Calu3 (cell line): ENCODE measurements at regions not wholly inside any gene's neighbourhood (a gene's known extent, or its start where the extent isn't known, plus 50 kb on each side); places are given as distances from the start of the nearest gene placed in this dataset.
A peak's percentile ranks its signal among the peaks of the same experiment; 100 is the strongest.

Source experiments
- BruUV-seq: library from RNA; stranded (reverse); fragments of 400-500 nt; replicated peaks from 2 replicates; lab custom pipeline; 2021; lab: Mats Ljungman, UMichigan
- CTCF ChIA-PET: fragments of 300-600 bp; sonication (Branson Sonifier 250); formaldehyde crosslinking; loops from one replicate; lab custom pipeline; 2022; ENCODE audit warnings: antibody characterized with exemption; lab: Charles Lee
- DNase-seq: peaks from one replicate; pipeline ENCODE4 v3.0.0; 2022
- H3K27ac Mint-ChIP-seq: one replicate; pipeline ENCODE4 v1.8.0; 2022; ENCODE audit warnings: mixed read lengths; ENCODE audit not compliant: unreplicated experiment
- H3K27me3 Mint-ChIP-seq: one replicate; pipeline ENCODE4 v1.8.0; 2022; ENCODE audit warnings: mixed read lengths; ENCODE audit not compliant: unreplicated experiment
- H3K36me3 Mint-ChIP-seq: one replicate; pipeline ENCODE4 v1.8.0; 2022; ENCODE audit warnings: mild to moderate bottlenecking, moderate library complexity, mixed read lengths; ENCODE audit not compliant: insufficient read depth, unreplicated experiment
- H3K4me1 Mint-ChIP-seq: one replicate; pipeline ENCODE4 v1.8.0; 2022; ENCODE audit warnings: mild to moderate bottlenecking, low read depth, mixed read lengths; ENCODE audit not compliant: unreplicated experiment
- H3K4me3 Mint-ChIP-seq: one replicate; pipeline ENCODE4 v1.8.0; 2022; ENCODE audit warnings: mild to moderate bottlenecking, low read depth, moderate library complexity, mixed read lengths; ENCODE audit not compliant: unreplicated experiment
- H3K9me3 Mint-ChIP-seq: one replicate; pipeline ENCODE4 v1.8.0; 2022; ENCODE audit warnings: low read depth, mixed read lengths; ENCODE audit not compliant: unreplicated experiment
- intact Hi-C: fragments of 100-400 bp; cut with micrococcal nuclease; formaldehyde crosslinking; loops from one replicate; pipeline ENCODE4 v1.10.0; 2022; ENCODE audit not compliant: unreplicated experiment
- TF ChIP-seq, protein P1 (sequence below): fragments of 200-600 bp; IDR thresholded peaks from one replicate; pipeline ENCODE4 v1.8.0; 2022; ENCODE audit warnings: antibody characterized with exemption; ENCODE audit not compliant: unreplicated experiment

DNA sequence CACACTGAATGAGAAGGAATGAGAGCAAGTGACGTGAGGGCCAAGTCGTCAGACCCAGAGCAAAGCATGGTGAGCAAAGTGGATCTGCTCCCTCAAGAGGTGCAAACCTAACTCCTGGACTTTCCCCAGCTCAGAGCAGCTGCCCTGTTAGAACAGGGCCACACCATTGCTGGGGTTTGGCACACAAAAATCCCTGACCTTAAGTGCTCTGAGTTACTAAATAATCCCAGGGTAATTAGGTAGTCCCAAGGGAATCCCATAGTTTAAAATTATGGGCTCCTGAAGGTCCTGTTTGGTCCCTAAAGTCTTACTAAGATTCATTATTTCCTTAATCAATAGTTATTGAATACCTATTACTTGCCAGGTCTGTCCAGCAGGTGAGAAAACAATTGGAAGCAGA, 165.1 kb upstream of the TNFAIP3 start:
- Mint-ChIP-seq H3K27me3 (no peaks in the 10 kb centered on the region), H3K27ac (no peak overlapping the region), H3K36me3 (no peaks in the 10 kb centered on the region), H3K4me1 (peaks cover 12% of the 10 kb centered on the region), H3K4me3 (no peak overlapping the region), H3K9me3 (no peaks in the 10 kb centered on the region)
- CTCF ChIA-PET, result no interaction called here
- DNase-seq, result no peak
- intact Hi-C loops, result loop anchor here (10.0 kb wide), 2 partner anchors 273 to 303 kb away; no protein-coding TSS in a partner anchor
- TF ChIP-seq, protein P1, sequence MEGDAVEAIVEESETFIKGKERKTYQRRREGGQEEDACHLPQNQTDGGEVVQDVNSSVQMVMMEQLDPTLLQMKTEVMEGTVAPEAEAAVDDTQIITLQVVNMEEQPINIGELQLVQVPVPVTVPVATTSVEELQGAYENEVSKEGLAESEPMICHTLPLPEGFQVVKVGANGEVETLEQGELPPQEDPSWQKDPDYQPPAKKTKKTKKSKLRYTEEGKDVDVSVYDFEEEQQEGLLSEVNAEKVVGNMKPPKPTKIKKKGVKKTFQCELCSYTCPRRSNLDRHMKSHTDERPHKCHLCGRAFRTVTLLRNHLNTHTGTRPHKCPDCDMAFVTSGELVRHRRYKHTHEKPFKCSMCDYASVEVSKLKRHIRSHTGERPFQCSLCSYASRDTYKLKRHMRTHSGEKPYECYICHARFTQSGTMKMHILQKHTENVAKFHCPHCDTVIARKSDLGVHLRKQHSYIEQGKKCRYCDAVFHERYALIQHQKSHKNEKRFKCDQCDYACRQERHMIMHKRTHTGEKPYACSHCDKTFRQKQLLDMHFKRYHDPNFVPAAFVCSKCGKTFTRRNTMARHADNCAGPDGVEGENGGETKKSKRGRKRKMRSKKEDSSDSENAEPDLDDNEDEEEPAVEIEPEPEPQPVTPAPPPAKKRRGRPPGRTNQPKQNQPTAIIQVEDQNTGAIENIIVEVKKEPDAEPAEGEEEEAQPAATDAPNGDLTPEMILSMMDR, result no peak
- no TSS peak for BruUV-seq

DNA sequence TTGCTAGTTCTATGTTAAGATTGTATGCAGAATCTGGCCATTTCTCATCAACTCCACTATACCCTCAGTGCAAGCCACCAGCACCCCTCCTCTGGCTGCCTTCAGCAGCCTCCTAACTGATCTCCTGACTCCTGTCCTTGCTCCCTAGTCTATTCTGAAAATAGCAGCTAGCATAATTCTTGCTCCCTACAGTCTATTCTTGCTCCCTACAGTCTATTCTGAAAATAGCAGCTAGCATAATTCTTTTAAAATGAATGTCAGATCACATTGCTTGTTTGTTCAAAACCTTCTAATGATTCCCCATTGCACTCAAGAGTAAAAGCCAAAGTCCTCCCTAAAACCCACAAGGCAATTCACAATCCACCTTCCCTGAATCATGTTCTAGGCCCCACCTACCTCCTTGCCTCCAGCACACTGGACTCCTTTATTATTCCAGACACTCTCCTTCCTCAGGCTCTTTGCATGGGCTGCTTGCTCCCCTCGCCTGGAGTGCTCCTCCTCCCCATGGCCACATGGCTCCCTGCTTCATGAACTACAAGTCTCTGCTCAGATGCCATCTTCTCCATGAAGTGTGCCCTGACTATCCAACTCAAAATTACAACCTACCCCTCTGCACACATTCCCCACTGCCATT, 164.2 kb upstream of the TNFAIP3 start:
- no peak for DNase-seq
- no peaks in the 10 kb centered on the region for H3K9me3 Mint-ChIP-seq
- TF ChIP-seq, protein P1, result no peak
- no peak overlapping the region for H3K27ac Mint-ChIP-seq
- BruUV-seq, result no TSS peak
- no peak overlapping the region for H3K4me3 Mint-ChIP-seq
- no peaks in the 10 kb centered on the region for H3K27me3 Mint-ChIP-seq
- no peaks in the 10 kb centered on the region for H3K36me3 Mint-ChIP-seq
- H3K4me1 Mint-ChIP-seq, result peaks cover 15% of the 10 kb centered on the region
- CTCF ChIA-PET, result no interaction called here
- intact Hi-C loops, result loop anchor here (10.0 kb wide), 2 partner anchors 272 to 302 kb away; no protein-coding TSS in a partner anchor

DNA sequence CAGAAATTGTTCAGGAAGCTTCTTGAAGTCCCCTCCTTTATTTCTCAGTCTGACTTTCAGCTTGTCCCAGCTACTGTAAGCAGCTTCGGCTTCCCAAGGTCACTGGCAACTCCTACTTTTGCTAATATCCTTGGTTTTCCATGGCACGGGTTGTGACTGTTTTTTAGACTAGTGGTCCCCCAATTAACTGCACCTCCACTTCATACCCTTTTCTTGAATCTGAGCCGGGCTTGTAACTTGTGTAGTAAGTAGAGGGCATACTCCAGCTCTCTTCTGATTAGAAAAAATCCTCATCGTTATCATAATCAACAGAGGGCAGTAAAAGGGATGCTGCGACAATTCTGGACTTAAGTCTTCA, 162.3 kb upstream of the TNFAIP3 start:
- Mint-ChIP-seq H3K4me3 (no peak overlapping the region), H3K9me3 (no peaks in the 10 kb centered on the region), H3K27me3 (no peaks in the 10 kb centered on the region), H3K4me1 (peaks cover 21% of the 10 kb centered on the region), H3K36me3 (no peaks in the 10 kb centered on the region), H3K27ac (no peak overlapping the region)
- TF ChIP-seq, protein P1, result no peak
- intact Hi-C loops, result loop anchor here (1.0 to 10.0 kb wide), 6 partner anchors 98 to 403 kb away; partner anchors contain the start of genes PERP and TNFAIP3
- no TSS peak for BruUV-seq
- no peak for DNase-seq
- CTCF ChIA-PET, result interaction anchor here (0.8 kb wide), 1 partner anchor 300 kb away, joined by 4 read pairs; no protein-coding TSS in a partner anchor

DNA sequence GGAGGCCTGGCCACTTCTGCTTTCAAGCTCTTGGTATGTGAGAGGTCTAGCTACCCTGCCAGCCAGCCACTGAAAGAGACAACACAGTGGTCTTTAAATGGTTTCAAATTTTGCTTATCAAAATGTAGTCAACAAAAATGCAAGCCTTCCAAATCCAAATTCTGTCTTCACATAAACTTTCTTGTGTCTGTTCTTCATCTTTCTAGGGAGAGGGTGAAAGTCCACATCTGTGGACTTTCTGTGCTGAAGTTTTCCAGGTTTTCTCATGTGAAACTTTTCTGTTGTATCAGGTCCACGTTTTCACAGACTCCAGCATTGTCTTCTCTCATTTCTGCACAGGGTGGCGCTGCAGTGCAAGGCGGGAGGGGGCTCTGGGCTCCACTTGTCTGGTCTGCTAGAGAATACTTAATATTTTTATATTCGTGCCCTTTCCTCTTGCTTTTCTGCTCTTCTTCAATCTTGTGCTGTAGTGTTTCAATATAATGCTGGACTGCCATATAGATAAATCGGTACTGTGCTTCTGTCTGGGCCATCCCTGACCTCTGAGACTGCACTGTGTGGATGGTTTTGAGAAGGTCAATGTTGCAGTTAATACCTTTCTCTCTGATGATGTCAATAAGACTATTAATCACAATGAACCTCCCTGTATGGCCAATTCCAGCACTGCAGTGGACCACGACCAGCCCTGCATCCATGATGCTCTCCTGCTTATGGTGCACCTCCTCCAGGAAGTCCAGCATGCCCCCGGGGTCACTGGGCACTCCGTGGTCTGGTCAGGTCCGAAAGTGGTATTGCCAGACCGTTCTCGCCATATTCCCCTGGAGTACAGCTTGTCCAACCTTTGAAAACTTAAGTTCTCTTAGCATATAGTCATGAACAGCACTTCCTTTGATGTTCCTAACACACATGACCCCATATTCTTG, 161.6 kb upstream of the TNFAIP3 start:
- Mint-ChIP-seq H3K4me1 (peaks cover 21% of the 10 kb centered on the region), H3K9me3 (no peaks in the 10 kb centered on the region), H3K27ac (no peak overlapping the region), H3K4me3 (no peak overlapping the region), H3K36me3 (no peaks in the 10 kb centered on the region), H3K27me3 (no peaks in the 10 kb centered on the region)
- peak; percentile 59 for DNase-seq
- no TSS peak for BruUV-seq
- CTCF ChIA-PET, result interaction anchor here (0.8 kb wide), 1 partner anchor 299 kb away, joined by 4 read pairs; no protein-coding TSS in a partner anchor
- intact Hi-C loops, result loop anchor here (1.0 to 10.0 kb wide), 6 partner anchors 97 to 402 kb away; partner anchors contain the start of genes PERP and TNFAIP3
- TF ChIP-seq, protein P1, result no peak
